Osteoblast (primary cell): ENCODE measurements at regions not wholly inside any gene's neighbourhood (a gene's known extent, or its start where the extent isn't known, plus 50 kb on each side); places are given as distances from the start of the nearest gene placed in this dataset.

Experiments used
- DNase-seq: peaks from one replicate; pipeline ENCODE4 v3.0.0; 2011; ENCODE audit warnings: low spot score, mixed read lengths; ENCODE audit not compliant: insufficient read length; ENCODE audit errors: missing footprints
- H2AFZ ChIP-seq: 2 replicates; pipeline ENCODE4 v1.6.0; 2011; ENCODE audit warnings: mild to moderate bottlenecking, low read length
- H3K27ac ChIP-seq: 2 replicates; pipeline ENCODE4 v1.5.1; 2011; ENCODE audit warnings: mild to moderate bottlenecking, low read depth, low read length, moderate library complexity
- H3K27me3 ChIP-seq: 2 replicates; pipeline ENCODE4 v1.6.0; 2012; ENCODE audit warnings: mild to moderate bottlenecking, control low read depth, inconsistent platforms, low read length, moderate library complexity; ENCODE audit not compliant: insufficient read depth
- H3K36me3 ChIP-seq: 2 replicates; pipeline ENCODE4 v1.5.1; 2011; ENCODE audit warnings: mild to moderate bottlenecking, low read length, control low read depth, moderate library complexity; ENCODE audit not compliant: insufficient read depth
- H3K4me1 ChIP-seq: 2 replicates; pipeline ENCODE4 v1.5.1; 2011; ENCODE audit warnings: mild to moderate bottlenecking, low read length, control low read depth, moderate library complexity; ENCODE audit not compliant: insufficient read depth
- H3K4me2 ChIP-seq: 2 replicates; pipeline ENCODE4 v1.6.0; 2011; ENCODE audit warnings: mild to moderate bottlenecking, low read length; ENCODE audit not compliant: insufficient read depth
- H3K4me3 ChIP-seq: fragments of 200-600 bp; sonication (generic); 3 replicates; pipeline ENCODE4 v1.5.1; 2012; ENCODE audit warnings: mild to moderate bottlenecking, low read length, inconsistent platforms; ENCODE audit not compliant: insufficient read depth
- H3K79me2 ChIP-seq: 2 replicates; pipeline ENCODE4 v1.6.0; 2012; ENCODE audit warnings: mild to moderate bottlenecking, low read length, control low read depth, inconsistent platforms; ENCODE audit not compliant: insufficient read depth
- H3K9me3 ChIP-seq: 2 replicates; pipeline ENCODE4 v1.5.1; 2011; ENCODE audit warnings: low read depth, low read length, control low read depth
- H4K20me1 ChIP-seq: 2 replicates; pipeline ENCODE4 v1.6.0; 2012; ENCODE audit warnings: mild to moderate bottlenecking, low read length, control low read depth; ENCODE audit not compliant: insufficient read depth
- TF ChIP-seq, protein P1 (sequence below): IDR thresholded peaks from 2 replicates; pipeline ENCODE4 v1.5.1; 2011; ENCODE audit warnings: mild to moderate bottlenecking, low read depth, low read length, moderate library complexity; ENCODE audit errors: extremely low read depth

DNA sequence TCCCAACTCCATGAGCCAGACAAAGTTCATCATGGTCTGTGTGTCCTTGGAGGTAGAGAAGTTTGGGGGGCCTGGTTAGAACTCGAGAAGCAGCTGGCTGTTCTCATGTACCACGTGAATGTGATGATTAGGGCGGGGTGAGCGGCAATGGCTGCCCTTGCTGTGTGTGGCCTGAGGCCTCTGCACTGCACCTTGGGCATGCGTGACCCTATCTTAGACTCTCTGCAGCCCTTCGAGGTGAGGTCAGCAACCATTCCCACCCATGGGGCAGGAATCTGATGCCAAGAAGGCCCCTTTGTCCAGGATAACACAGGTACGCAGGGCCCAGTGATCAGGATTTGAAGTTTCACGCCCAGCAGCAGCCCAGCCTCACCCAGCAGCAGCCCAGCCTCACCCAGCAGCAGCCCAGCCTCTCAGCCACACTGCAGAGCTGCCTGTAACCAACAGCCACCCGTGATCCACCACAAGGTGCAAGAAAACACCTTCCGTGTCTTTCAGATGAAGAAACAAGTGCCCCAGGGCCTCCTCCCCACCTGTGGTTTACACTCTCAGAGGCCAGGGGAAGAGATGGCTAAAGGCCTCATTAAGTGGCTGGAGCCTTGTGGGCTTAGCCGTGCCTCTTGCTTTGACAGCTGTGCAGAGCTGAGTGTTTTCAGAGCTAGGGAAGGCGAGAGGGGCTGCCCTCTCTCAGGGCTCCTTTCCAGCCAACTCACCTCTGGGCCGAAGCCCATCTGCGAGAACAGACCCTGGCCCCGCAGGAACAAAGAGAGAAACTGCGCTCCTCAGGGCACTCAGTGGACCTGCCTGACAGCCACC lies 195.2 kb upstream of the CDH4 start:
- Histone ChIP-seq H3K9me3 (no peaks in the 10 kb centered on the region), H2AFZ (no peak overlapping the region), H3K4me1 (no peaks in the 10 kb centered on the region), H3K4me2 (no peak overlapping the region), H3K27me3 (no peaks in the 10 kb centered on the region), H3K4me3 (no peak overlapping the region), H3K27ac (no peak overlapping the region), H4K20me1 (no peaks in the 10 kb centered on the region), H3K36me3 (no peaks in the 10 kb centered on the region), H3K79me2 (no peaks in the 10 kb centered on the region)
- DNase-seq: no peak
- TF ChIP-seq, protein P1, sequence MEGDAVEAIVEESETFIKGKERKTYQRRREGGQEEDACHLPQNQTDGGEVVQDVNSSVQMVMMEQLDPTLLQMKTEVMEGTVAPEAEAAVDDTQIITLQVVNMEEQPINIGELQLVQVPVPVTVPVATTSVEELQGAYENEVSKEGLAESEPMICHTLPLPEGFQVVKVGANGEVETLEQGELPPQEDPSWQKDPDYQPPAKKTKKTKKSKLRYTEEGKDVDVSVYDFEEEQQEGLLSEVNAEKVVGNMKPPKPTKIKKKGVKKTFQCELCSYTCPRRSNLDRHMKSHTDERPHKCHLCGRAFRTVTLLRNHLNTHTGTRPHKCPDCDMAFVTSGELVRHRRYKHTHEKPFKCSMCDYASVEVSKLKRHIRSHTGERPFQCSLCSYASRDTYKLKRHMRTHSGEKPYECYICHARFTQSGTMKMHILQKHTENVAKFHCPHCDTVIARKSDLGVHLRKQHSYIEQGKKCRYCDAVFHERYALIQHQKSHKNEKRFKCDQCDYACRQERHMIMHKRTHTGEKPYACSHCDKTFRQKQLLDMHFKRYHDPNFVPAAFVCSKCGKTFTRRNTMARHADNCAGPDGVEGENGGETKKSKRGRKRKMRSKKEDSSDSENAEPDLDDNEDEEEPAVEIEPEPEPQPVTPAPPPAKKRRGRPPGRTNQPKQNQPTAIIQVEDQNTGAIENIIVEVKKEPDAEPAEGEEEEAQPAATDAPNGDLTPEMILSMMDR: no peak

- DNase-seq: no peak
- no peak overlapping the region for H3K4me3 ChIP-seq
- H3K4me2 ChIP-seq: no peak overlapping the region
- no peaks in the 10 kb centered on the region for H3K79me2 ChIP-seq
- no peaks in the 10 kb centered on the region for H3K36me3 ChIP-seq
- H3K4me1 ChIP-seq: no peaks in the 10 kb centered on the region
- TF ChIP-seq, protein P1: no peak
- H3K27ac ChIP-seq: no peak overlapping the region
- H3K27me3 ChIP-seq: no peaks in the 10 kb centered on the region
- H3K9me3 ChIP-seq: no peaks in the 10 kb centered on the region
- no peaks in the 10 kb centered on the region for H4K20me1 ChIP-seq
- no peak overlapping the region for H2AFZ ChIP-seq
These were observed 194.5 kb upstream of the CDH4 start for GRCh38 chr20:61057443-61058121.

GRCh38 chr20:61061981-61062380 lies 190.1 kb upstream of the CDH4 start:
- no peaks in the 10 kb centered on the region for H3K4me1 ChIP-seq
- H3K27me3 ChIP-seq: no peaks in the 10 kb centered on the region
- no peaks in the 10 kb centered on the region for H4K20me1 ChIP-seq
- H3K9me3 ChIP-seq: no peaks in the 10 kb centered on the region
- TF ChIP-seq, protein P1: no peak
- no peak overlapping the region for H3K4me3 ChIP-seq
- no peak overlapping the region for H2AFZ ChIP-seq
- no peaks in the 10 kb centered on the region for H3K79me2 ChIP-seq
- H3K4me2 ChIP-seq: no peak overlapping the region
- no peak for DNase-seq
- H3K36me3 ChIP-seq: no peaks in the 10 kb centered on the region
- no peak overlapping the region for H3K27ac ChIP-seq

DNA sequence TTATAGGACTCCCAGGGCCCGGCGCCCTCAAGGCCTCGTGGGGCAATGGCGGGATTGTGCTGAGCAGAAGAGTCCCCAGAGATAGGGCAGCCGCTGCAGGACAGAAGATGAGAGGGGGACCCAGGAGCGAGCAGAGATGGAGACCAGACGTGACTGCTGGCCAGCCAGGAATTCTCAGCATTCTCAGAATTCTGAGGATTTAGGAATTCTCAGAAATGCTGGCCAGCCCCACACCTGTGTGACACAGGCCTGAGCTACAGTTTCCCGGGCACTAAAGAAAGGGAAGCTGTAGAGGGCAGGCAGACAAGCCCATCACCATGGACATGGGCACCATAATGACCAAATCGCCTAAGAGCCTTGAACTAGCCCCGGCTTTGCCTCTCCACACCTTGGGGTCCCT lies 186.2 kb upstream of the CDH4 start:
- H3K27ac ChIP-seq: no peak overlapping the region
- H3K4me2 ChIP-seq: no peak overlapping the region
- DNase-seq: no peak
- no peaks in the 10 kb centered on the region for H3K27me3 ChIP-seq
- H3K36me3 ChIP-seq: no peaks in the 10 kb centered on the region
- no peak overlapping the region for H3K4me3 ChIP-seq
- no peak overlapping the region for H2AFZ ChIP-seq
- H4K20me1 ChIP-seq: no peaks in the 10 kb centered on the region
- no peaks in the 10 kb centered on the region for H3K79me2 ChIP-seq
- no peaks in the 10 kb centered on the region for H3K4me1 ChIP-seq
- H3K9me3 ChIP-seq: no peaks in the 10 kb centered on the region
- TF ChIP-seq, protein P1: no peak
